Neural cell (in vitro differentiated cells): ENCODE measurements at regions not wholly inside any gene's neighbourhood (a gene's known extent, or its start where the extent isn't known, plus 50 kb on each side); places are given as distances from the start of the nearest gene placed in this dataset.

Source experiments
- H2AFZ ChIP-seq: fragments of 200-600, 300-800 bp; sonication (generic), shearing (Covaris generic); 2 replicates; pipeline ENCODE4 v1.6.0; 2014; ENCODE audit warnings: low read depth, mild to moderate bottlenecking, antibody characterized with exemption, low read length, moderate library complexity
- H3F3A ChIP-seq: fragments of 200-600 bp; shearing (Covaris generic); 2 replicates; pipeline ENCODE4 v1.6.1; 2016; ENCODE audit warnings: mild to moderate bottlenecking, moderate library complexity, mixed read lengths, antibody characterized with exemption, low read length; ENCODE audit not compliant: insufficient read depth, poor library complexity, severe bottlenecking
- H3K27ac ChIP-seq: fragments of 200-600, 300-800 bp; sonication (generic), shearing (Covaris generic); 2 replicates; pipeline ENCODE4 v1.5.1; 2014; ENCODE audit warnings: mild to moderate bottlenecking, low read length, moderate library complexity
- H3K27me3 ChIP-seq: fragments of 300-800, 200-600 bp; sonication (generic), shearing (Covaris generic); 2 replicates; pipeline ENCODE4 v1.6.0; 2014; ENCODE audit warnings: mild to moderate bottlenecking, low read depth, low read length, moderate library complexity; ENCODE audit not compliant: insufficient read depth
- H3K36me3 ChIP-seq: fragments of 300-800, 200-600 bp; sonication (generic), shearing (Covaris generic); 2 replicates; pipeline ENCODE4 v1.5.1; 2014; ENCODE audit warnings: mild to moderate bottlenecking, antibody characterized with exemption, low read length, moderate library complexity; ENCODE audit not compliant: insufficient read depth
- H3K4me2 ChIP-seq: fragments of 300-800, 200-600 bp; sonication (generic), shearing (Covaris generic); 2 replicates; pipeline ENCODE4 v1.6.0; 2014; ENCODE audit warnings: mild to moderate bottlenecking, low read length
- H3K4me3 ChIP-seq: fragments of 300-800, 200-600 bp; sonication (generic), shearing (Covaris generic); 2 replicates; pipeline ENCODE4 v1.5.1; 2014; ENCODE audit warnings: mild to moderate bottlenecking, low read length, moderate library complexity
- H3K79me2 ChIP-seq: fragments of 200-600 bp; shearing (Covaris generic); replicated peaks from 2 replicates; pipeline ENCODE4 v1.6.0; 2014; ENCODE audit warnings: mild to moderate bottlenecking, low read length, moderate library complexity; ENCODE audit not compliant: insufficient read depth
- H3K9ac ChIP-seq: fragments of 300-800, 200-600 bp; sonication (generic), shearing (Covaris generic); 2 replicates; pipeline ENCODE4 v1.6.1; 2016; ENCODE audit warnings: mild to moderate bottlenecking, low read length, mixed read lengths
- H3K9me2 ChIP-seq: fragments of 200-600 bp; shearing (Covaris generic); 2 replicates; pipeline ENCODE4 v1.6.1; 2016; ENCODE audit warnings: mild to moderate bottlenecking, low read length, mixed read lengths; ENCODE audit not compliant: insufficient read depth
- H3K9me3 ChIP-seq: fragments of 200-600, 300-800 bp; sonication (generic), shearing (Covaris generic); 2 replicates; pipeline ENCODE4 v1.6.1; 2016; ENCODE audit warnings: mild to moderate bottlenecking, mixed run types, low read length, moderate library complexity, mixed read lengths
- H4K20me1 ChIP-seq: fragments of 200-600 bp; shearing (Covaris generic); 2 replicates; pipeline ENCODE4 v1.6.1; 2016; ENCODE audit warnings: mild to moderate bottlenecking, mixed run types; ENCODE audit not compliant: insufficient read depth
- EP300 ChIP-seq: fragments of 450-650 bp; conservative IDR thresholded peaks from 2 replicates; pipeline ENCODE4 v1.6.1; 2014; ENCODE audit warnings: antibody characterized with exemption, mild to moderate bottlenecking, moderate library complexity; ENCODE audit not compliant: poor library complexity, severe bottlenecking
- MXI1 ChIP-seq: fragments of 450-650 bp; conservative IDR thresholded peaks from 2 replicates; pipeline ENCODE4 v1.6.1; 2014; ENCODE audit warnings: antibody characterized with exemption, mild to moderate bottlenecking; ENCODE audit not compliant: poor library complexity, severe bottlenecking
- POLR2AphosphoS5 ChIP-seq: IDR thresholded peaks from 2 replicates; pipeline ENCODE4 v1.6.1; 2012
- RAD21 ChIP-seq: fragments of 450-650 bp; conservative IDR thresholded peaks from 2 replicates; pipeline ENCODE4 v1.6.1; 2014; ENCODE audit warnings: antibody characterized with exemption, mild to moderate bottlenecking, moderate library complexity
- SMC3 ChIP-seq: fragments of 450-650 bp; conservative IDR thresholded peaks from 2 replicates; pipeline ENCODE4 v1.6.1; 2014; ENCODE audit warnings: antibody characterized with exemption, mild to moderate bottlenecking, moderate library complexity; ENCODE audit not compliant: poor library complexity
- TF ChIP-seq, protein P1 (sequence below): fragments of 450-650 bp; IDR thresholded peaks from 2 replicates; pipeline ENCODE4 v1.5.1; 2014; ENCODE audit warnings: antibody characterized with exemption, mild to moderate bottlenecking, moderate library complexity; ENCODE audit not compliant: poor library complexity, severe bottlenecking
- TF ChIP-seq, protein P2 (sequence below): IDR thresholded peaks from 2 replicates; pipeline ENCODE4 v1.6.1; 2012; ENCODE audit warnings: borderline replicate concordance

DNA sequence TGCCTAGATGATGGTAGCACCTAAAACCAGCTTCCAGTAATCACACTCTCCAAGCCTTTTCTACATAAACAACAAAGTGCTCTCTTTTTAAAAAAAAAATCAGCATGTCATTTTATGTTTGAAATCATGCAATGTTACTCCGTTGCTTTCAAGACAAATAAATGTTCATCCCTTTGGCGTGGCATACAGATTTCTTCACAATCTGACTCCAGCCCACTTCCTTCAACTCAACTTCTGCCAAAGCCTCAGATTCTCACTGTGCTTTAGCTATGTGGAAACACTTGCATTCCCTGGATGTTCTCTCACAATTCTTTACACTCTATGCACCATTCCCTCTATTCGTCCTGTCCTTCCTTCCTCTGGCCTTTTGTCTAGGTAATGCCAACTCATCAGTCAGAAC lies 206.3 kb upstream of the BLID start:
- Histone ChIP-seq H3K79me2 (no peaks in the 10 kb centered on the region), H2AFZ (no peak overlapping the region), H3F3A (no peaks in the 10 kb centered on the region), H3K27ac (no peak overlapping the region), H3K9me3 (no peaks in the 10 kb centered on the region), H3K9me2 (no peaks in the 10 kb centered on the region), H3K36me3 (no peaks in the 10 kb centered on the region), H3K4me2 (no peak overlapping the region), H3K27me3 (no peaks in the 10 kb centered on the region), H3K4me3 (no peak overlapping the region), H3K9ac (no peak overlapping the region), H4K20me1 (no peaks in the 10 kb centered on the region)
- TF ChIP-seq POLR2AphosphoS5, result no peak
- TF ChIP-seq, protein P1, sequence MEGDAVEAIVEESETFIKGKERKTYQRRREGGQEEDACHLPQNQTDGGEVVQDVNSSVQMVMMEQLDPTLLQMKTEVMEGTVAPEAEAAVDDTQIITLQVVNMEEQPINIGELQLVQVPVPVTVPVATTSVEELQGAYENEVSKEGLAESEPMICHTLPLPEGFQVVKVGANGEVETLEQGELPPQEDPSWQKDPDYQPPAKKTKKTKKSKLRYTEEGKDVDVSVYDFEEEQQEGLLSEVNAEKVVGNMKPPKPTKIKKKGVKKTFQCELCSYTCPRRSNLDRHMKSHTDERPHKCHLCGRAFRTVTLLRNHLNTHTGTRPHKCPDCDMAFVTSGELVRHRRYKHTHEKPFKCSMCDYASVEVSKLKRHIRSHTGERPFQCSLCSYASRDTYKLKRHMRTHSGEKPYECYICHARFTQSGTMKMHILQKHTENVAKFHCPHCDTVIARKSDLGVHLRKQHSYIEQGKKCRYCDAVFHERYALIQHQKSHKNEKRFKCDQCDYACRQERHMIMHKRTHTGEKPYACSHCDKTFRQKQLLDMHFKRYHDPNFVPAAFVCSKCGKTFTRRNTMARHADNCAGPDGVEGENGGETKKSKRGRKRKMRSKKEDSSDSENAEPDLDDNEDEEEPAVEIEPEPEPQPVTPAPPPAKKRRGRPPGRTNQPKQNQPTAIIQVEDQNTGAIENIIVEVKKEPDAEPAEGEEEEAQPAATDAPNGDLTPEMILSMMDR, result no peak
- TF ChIP-seq, protein P2, sequence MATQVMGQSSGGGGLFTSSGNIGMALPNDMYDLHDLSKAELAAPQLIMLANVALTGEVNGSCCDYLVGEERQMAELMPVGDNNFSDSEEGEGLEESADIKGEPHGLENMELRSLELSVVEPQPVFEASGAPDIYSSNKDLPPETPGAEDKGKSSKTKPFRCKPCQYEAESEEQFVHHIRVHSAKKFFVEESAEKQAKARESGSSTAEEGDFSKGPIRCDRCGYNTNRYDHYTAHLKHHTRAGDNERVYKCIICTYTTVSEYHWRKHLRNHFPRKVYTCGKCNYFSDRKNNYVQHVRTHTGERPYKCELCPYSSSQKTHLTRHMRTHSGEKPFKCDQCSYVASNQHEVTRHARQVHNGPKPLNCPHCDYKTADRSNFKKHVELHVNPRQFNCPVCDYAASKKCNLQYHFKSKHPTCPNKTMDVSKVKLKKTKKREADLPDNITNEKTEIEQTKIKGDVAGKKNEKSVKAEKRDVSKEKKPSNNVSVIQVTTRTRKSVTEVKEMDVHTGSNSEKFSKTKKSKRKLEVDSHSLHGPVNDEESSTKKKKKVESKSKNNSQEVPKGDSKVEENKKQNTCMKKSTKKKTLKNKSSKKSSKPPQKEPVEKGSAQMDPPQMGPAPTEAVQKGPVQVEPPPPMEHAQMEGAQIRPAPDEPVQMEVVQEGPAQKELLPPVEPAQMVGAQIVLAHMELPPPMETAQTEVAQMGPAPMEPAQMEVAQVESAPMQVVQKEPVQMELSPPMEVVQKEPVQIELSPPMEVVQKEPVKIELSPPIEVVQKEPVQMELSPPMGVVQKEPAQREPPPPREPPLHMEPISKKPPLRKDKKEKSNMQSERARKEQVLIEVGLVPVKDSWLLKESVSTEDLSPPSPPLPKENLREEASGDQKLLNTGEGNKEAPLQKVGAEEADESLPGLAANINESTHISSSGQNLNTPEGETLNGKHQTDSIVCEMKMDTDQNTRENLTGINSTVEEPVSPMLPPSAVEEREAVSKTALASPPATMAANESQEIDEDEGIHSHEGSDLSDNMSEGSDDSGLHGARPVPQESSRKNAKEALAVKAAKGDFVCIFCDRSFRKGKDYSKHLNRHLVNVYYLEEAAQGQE, result no peak
- TF ChIP-seq SMC3, result no peak
- no peak for TF ChIP-seq MXI1
- no peak for TF ChIP-seq RAD21
- no peak for TF ChIP-seq EP300

DNA sequence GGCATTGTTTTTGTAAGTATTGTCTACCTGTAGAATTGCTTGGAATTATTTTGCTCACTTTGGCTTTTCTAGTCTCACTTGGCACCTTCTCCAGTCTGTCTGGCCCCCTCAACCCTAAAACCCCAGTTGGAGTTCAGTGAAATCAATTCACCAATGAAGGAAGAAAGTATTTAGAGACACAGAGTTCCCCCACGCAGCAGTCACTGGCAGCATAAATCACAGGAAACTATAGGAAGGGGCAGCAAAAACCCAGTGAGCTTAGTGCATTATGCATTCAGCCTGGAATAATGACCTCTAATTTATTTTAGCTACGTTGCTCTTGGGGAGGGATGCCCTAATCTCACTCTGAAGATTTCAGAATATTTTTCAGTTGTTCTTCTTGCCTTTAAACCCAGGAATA lies 204.7 kb upstream of the BLID start:
- H3K4me2 ChIP-seq, result no peak overlapping the region
- H4K20me1 ChIP-seq, result no peaks in the 10 kb centered on the region
- H3F3A ChIP-seq, result no peaks in the 10 kb centered on the region
- H3K9me2 ChIP-seq, result no peaks in the 10 kb centered on the region
- no peaks in the 10 kb centered on the region for H3K9me3 ChIP-seq
- no peak overlapping the region for H3K9ac ChIP-seq
- H3K79me2 ChIP-seq, result no peaks in the 10 kb centered on the region
- no peak overlapping the region for H2AFZ ChIP-seq
- H3K36me3 ChIP-seq, result no peaks in the 10 kb centered on the region
- H3K27ac ChIP-seq, result no peak overlapping the region
- no peaks in the 10 kb centered on the region for H3K27me3 ChIP-seq
- no peak overlapping the region for H3K4me3 ChIP-seq
- TF ChIP-seq, protein P1, result no peak
- no peak for TF ChIP-seq EP300
- TF ChIP-seq, protein P2, result no peak
